ENCODE measurements at regions not wholly inside any gene's neighbourhood (a gene's known extent, or its start where the extent isn't known, plus 50 kb on each side); places are given as distances from the start of the nearest gene placed in this dataset.

- H3K27ac ChIP-seq = no peak overlapping the region
- DNase-seq = no peak
- no peaks in the 10 kb centered on the region for H3K36me3 ChIP-seq
- TF ChIP-seq CTCF (IDR thresholded peaks at IDR 0.05) = no peak
- peaks cover 0 to 16% (median under 1%) of the 10 kb centered on the region in 11 donors for H3K9me3 ChIP-seq
- H3K4me1 ChIP-seq = peaks cover 0 to 15% (median 9%) of the 10 kb centered on the region in 9 donors
- no peak overlapping the region for H3K4me3 ChIP-seq
- intact Hi-C loops (cut with DNase I) = no loop called here
- ATAC-seq = peak in 1 of 8 donors; percentile 47
- peaks cover 0 to 21% (median 0%) of the 10 kb centered on the region in 7 donors for H3K27me3 ChIP-seq
- WGBS, 2 donors = 51 to 60% methylated on average over 2 of the region's 2 CpGs
These were observed 403.0 kb upstream of the TNP1 start for GRCh38 chr2:217262911-217263310.

GRCh38 chr2:217261452-217261851 is 401.6 kb upstream of the TNP1 start:
- TF ChIP-seq CTCF (IDR thresholded peaks at IDR 0.05) = no peak
- Histone ChIP-seq H3K4me1 (peaks cover 0 to 15% (median 9%) of the 10 kb centered on the region in 9 donors), H3K27me3 (peaks cover 0 to 17% (median 0%) of the 10 kb centered on the region in 7 donors), H3K36me3 (no peaks in the 10 kb centered on the region), H3K9me3 (peaks cover 0 to 3% (median 0%) of the 10 kb centered on the region in 11 donors), H3K4me3 (no peak overlapping the region), H3K27ac (peak overlapping the region in 3 of 10 donors; percentile 23 to 41 (median 35))
- intact Hi-C loops (cut with DNase I) = no loop called here
- 42 to 50% methylated on average over 4 of the region's 4 CpGs for WGBS, 2 donors
- DNase-seq (peak in 1 of 2 donors; percentile 27), ATAC-seq (peak in 7 of 8 donors; percentile 26 to 86 (median 61))

GRCh38 chr2:217260441-217261115 is 400.7 kb upstream of the TNP1 start:
- peaks cover 0 to 17% (median 0%) of the 10 kb centered on the region in 7 donors for H3K27me3 ChIP-seq
- no peak for TF ChIP-seq CTCF (IDR thresholded peaks at IDR 0.05)
- no peak overlapping the region for H3K4me3 ChIP-seq
- DNase-seq (no peak), ATAC-seq (peak in 1 of 8 donors; percentile 14)
- peak overlapping the region in 4 of 10 donors; percentile 20 to 47 (median 32) for H3K27ac ChIP-seq
- 76 to 82% methylated on average over 8 of the region's 8 CpGs for WGBS, 2 donors
- intact Hi-C loops (cut with DNase I) = no loop called here
- no peaks in the 10 kb centered on the region for H3K9me3 ChIP-seq
- no peaks in the 10 kb centered on the region for H3K36me3 ChIP-seq
- peaks cover 0 to 15% (median 9%) of the 10 kb centered on the region in 9 donors for H3K4me1 ChIP-seq

- peaks cover 0 to 38% (median 0%) of the 10 kb centered on the region in 7 donors for H3K27me3 ChIP-seq
- H3K27ac ChIP-seq = no peak overlapping the region
- intact Hi-C loops (cut with DNase I) = no loop called here
- H3K4me3 ChIP-seq = no peak overlapping the region
- TF ChIP-seq CTCF (IDR thresholded peaks at IDR 0.05) = no peak
- no peaks in the 10 kb centered on the region for H3K36me3 ChIP-seq
- H3K9me3 ChIP-seq = no peaks in the 10 kb centered on the region
- 87 to 88% methylated on average over 3 of the region's 3 CpGs for WGBS, 2 donors
- H3K4me1 ChIP-seq = peaks cover 0 to 15% (median 9%) of the 10 kb centered on the region in 9 donors
- ATAC-seq (no peak), DNase-seq (no peak)
These were observed 398.3 kb upstream of the TNP1 start for GRCh38 chr2:217258170-217258569.
